GM12878 (cell line): ENCODE measurements at regions not wholly inside any gene's neighbourhood (a gene's known extent, or its start where the extent isn't known, plus 50 kb on each side); places are given as distances from the start of the nearest gene placed in this dataset.

Source experiments
- GATAD2B ChIP-seq: fragments of 450-650 bp; conservative IDR thresholded peaks from 2 replicates; pipeline ENCODE4 v1.6.1; 2017; ENCODE audit warnings: low read depth, mild to moderate bottlenecking, moderate library complexity
- LARP7 ChIP-seq: fragments of 450-650 bp; IDR thresholded peaks from 2 replicates; pipeline ENCODE4 v1.6.1; 2017; ENCODE audit warnings: mild to moderate bottlenecking
- MEF2A ChIP-seq: IDR thresholded peaks from 2 replicates; pipeline ENCODE4 v1.6.1; 2011; ENCODE audit warnings: low read depth, mild to moderate bottlenecking, low read length, moderate library complexity; ENCODE audit not compliant: insufficient read depth
- NFIC ChIP-seq: IDR thresholded peaks from 2 replicates; pipeline ENCODE4 v1.6.1; 2012; ENCODE audit warnings: low read depth, mild to moderate bottlenecking, inconsistent platforms, low read length, moderate library complexity
- NKRF ChIP-seq: fragments of 450-650 bp; conservative IDR thresholded peaks from 2 replicates; pipeline ENCODE4 v1.6.1; 2017; ENCODE audit warnings: mild to moderate bottlenecking, moderate library complexity
- NR2F1 ChIP-seq: fragments of 450-650 bp; conservative IDR thresholded peaks from 2 replicates; pipeline ENCODE4 v1.6.1; 2017; ENCODE audit warnings: mild to moderate bottlenecking
- ZNF207 ChIP-seq: fragments of 450-650 bp; IDR thresholded peaks from 2 replicates; pipeline ENCODE4 v1.6.1; 2014; ENCODE audit warnings: antibody characterized with exemption, mild to moderate bottlenecking, borderline replicate concordance
- TF ChIP-seq, protein P1 (sequence below): fragments of 450-650 bp; formaldehyde crosslinking; IDR thresholded peaks from 2 replicates; pipeline ENCODE4 v1.4.0; 2022; ENCODE audit warnings: mild to moderate bottlenecking, moderate library complexity
- TF ChIP-seq, protein P2 (sequence below): IDR thresholded peaks from 2 replicates; pipeline ENCODE4 v1.6.1; 2012; ENCODE audit warnings: low read depth, low read length, improper control_type of control experiment

- TF ChIP-seq, protein P1, sequence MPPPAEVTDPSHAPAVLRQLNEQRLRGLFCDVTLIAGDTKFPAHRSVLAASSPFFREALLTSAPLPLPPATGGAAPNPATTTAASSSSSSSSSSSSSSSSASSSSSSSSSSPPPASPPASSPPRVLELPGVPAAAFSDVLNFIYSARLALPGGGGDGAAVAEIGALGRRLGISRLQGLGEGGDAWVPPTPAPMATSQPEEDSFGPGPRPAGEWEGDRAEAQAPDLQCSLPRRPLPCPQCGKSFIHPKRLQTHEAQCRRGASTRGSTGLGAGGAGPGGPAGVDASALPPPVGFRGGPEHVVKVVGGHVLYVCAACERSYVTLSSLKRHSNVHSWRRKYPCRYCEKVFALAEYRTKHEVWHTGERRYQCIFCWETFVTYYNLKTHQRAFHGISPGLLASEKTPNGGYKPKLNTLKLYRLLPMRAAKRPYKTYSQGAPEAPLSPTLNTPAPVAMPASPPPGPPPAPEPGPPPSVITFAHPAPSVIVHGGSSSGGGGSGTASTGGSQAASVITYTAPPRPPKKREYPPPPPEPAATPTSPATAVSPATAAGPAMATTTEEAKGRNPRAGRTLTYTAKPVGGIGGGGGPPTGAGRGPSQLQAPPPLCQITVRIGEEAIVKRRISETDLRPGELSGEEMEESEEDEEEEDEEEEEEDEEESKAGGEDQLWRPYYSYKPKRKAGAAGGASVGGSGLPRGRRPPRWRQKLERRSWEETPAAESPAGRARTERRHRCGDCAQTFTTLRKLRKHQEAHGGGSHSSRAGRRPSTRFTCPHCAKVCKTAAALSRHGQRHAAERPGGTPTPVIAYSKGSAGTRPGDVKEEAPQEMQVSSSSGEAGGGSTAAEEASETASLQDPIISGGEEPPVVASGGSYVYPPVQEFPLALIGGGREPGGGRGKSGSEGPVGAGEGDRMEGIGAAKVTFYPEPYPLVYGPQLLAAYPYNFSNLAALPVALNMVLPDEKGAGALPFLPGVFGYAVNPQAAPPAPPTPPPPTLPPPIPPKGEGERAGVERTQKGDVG (CRISPR knock-in tag): no peak
- TF ChIP-seq NKRF (no peak), GATAD2B (no peak), LARP7 (no peak), NR2F1 (no peak), ZNF207 (no peak), MEF2A (no peak), NFIC (no peak)
- TF ChIP-seq, protein P2, sequence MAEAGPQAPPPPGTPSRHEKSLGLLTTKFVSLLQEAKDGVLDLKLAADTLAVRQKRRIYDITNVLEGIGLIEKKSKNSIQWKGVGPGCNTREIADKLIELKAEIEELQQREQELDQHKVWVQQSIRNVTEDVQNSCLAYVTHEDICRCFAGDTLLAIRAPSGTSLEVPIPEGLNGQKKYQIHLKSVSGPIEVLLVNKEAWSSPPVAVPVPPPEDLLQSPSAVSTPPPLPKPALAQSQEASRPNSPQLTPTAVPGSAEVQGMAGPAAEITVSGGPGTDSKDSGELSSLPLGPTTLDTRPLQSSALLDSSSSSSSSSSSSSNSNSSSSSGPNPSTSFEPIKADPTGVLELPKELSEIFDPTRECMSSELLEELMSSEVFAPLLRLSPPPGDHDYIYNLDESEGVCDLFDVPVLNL: no peak
These were observed 154.1 kb downstream of the NEDD1 start (continued) for GRCh38 chr12:97061171-97061570.
